GM21528 (cell line): ENCODE measurements at regions not wholly inside any gene's neighbourhood (a gene's known extent, or its start where the extent isn't known, plus 50 kb on each side); places are given as distances from the start of the nearest gene placed in this dataset.

Source experiments
- ATAC-seq: cut with Tn5 transposase; IDR thresholded peaks from one replicate; pipeline ENCODE4 v1.9.1; 2021; ENCODE audit warnings: mild to moderate bottlenecking, moderate library complexity; ENCODE audit not compliant: unreplicated experiment, low FRiP score

- no peak for ATAC-seq
These were observed 95.5 kb upstream of the NXT1 start for GRCh38 chr20:23255106-23255505.

- no peak for ATAC-seq
These were observed 96.1 kb upstream of the NXT1 start for GRCh38 chr20:23254505-23254904.

DNA sequence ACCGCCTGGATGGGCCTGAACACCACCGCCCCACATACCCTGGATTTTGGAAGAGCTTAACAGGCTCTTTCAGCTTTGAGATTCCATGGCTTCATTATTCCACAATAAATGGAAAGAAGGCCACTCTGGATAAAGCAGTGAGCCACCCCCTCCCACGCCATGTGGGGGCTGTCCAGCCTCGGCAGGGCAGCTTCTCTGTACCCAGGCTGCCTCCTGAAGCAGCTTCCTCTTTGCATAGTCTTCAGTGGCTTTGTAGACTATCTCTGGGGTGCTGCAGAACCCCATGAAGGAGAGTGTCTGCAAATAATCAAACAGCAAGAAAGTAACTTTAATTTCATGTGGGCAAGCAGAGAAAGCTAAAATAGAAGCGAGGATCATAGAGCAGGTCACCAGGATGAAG lies 96.6 kb upstream of the NXT1 start:
- no peak for ATAC-seq

DNA sequence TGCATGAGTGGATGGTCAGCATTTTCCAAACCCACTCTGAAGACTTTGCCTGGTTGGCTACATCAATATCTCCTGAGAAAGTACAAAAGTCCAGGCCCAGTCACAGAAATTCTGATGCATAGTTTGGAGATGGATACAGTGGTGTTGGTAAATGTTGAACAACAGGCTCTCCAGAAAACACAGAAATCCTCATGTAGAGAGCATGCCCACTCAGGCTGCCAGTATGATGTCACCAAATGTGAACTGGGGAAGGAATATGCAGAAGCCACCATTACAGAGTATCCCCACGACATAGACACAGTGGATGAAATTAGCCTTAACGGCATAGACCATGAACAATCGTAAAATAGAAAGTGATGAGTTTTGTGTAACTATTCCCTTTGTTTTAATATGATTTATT lies 97.1 kb upstream of the NXT1 start:
- ATAC-seq: no peak

- ATAC-seq: no peak
These were observed 98.8 kb upstream of the NXT1 start for GRCh38 chr20:23251779-23252178.

DNA sequence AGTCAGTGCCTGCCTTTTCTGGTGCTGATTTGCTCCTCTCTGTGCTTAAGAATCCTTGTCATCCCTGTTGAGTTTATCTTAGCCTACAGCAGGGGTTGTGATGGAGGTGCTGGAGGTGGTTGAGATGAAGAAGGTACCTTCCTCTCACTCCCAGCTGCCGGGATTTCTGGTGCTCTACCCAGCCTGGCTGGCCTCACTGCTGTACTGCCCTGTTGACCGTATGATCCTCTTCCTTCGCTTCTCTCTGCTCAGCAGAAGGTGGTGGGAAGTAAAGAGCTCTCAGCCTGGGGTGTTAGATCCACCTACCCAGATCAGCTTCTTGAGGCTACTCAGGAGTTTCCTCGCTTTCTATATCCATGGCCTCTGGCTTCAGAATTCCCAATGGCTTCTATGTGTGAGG lies 101.0 kb upstream of the NXT1 start:
- ATAC-seq: no peak

GRCh38 chr20:23248461-23248882 lies 102.1 kb upstream of the NXT1 start:
- no peak for ATAC-seq

- no peak for ATAC-seq
These were observed 103.6 kb upstream of the NXT1 start for GRCh38 chr20:23246717-23247664.

GRCh38 chr20:23245553-23246181 lies 104.9 kb upstream of the NXT1 start:
- peak; percentile 88 for ATAC-seq

GRCh38 chr20:23244916-23245552 lies 105.6 kb upstream of the NXT1 start:
- ATAC-seq: no peak

GRCh38 chr20:23244156-23244915 lies 106.3 kb upstream of the NXT1 start:
- no peak for ATAC-seq

- ATAC-seq: no peak
These were observed 106.8 kb upstream of the NXT1 start for GRCh38 chr20:23243791-23244155.

- no peak for ATAC-seq
These were observed 107.9 kb upstream of the NXT1 start for GRCh38 chr20:23242556-23243180.

DNA sequence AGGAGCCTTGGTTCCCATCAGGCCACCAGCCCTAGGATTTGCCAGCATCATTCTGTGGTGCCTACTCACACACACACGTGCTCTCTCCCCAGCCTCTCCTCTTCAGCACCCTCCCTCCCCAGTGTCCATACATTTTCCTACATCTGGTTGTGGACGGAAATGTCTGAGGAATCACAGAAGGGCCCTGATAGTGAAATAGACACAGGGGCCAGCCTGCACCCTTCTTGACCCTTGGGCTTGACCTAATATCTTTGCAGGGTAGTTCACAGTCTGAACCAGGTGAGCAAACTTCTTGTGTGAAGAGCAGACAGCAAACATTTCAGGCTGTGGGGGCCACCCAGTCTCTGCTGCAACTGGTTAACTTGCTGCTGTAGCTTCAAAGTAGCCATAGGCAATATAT lies 108.5 kb upstream of the NXT1 start:
- no peak for ATAC-seq

- no peak for ATAC-seq
These were observed 109.2 kb upstream of the NXT1 start for GRCh38 chr20:23241416-23241815.

DNA sequence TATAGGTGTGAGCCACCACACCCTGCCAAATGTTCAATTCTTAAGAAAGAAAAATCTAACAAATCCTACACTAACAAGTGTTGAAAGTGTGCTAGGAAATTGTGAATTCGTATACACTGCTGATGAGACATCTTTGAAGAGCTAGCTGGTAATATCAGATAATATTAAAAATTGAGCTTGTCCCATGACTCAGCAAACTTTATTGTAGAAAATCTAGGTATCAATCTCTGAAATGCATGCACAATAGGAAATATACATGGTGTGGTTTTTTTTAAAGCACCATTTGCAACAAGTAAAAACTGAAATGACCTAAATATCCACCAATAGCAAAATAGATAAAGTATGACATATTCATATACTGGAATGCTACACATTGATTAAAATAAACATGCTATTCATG lies 110.1 kb upstream of the NXT1 start:
- ATAC-seq: no peak

GRCh38 chr20:23237201-23237600 lies 113.4 kb upstream of the NXT1 start:
- no peak for ATAC-seq

DNA sequence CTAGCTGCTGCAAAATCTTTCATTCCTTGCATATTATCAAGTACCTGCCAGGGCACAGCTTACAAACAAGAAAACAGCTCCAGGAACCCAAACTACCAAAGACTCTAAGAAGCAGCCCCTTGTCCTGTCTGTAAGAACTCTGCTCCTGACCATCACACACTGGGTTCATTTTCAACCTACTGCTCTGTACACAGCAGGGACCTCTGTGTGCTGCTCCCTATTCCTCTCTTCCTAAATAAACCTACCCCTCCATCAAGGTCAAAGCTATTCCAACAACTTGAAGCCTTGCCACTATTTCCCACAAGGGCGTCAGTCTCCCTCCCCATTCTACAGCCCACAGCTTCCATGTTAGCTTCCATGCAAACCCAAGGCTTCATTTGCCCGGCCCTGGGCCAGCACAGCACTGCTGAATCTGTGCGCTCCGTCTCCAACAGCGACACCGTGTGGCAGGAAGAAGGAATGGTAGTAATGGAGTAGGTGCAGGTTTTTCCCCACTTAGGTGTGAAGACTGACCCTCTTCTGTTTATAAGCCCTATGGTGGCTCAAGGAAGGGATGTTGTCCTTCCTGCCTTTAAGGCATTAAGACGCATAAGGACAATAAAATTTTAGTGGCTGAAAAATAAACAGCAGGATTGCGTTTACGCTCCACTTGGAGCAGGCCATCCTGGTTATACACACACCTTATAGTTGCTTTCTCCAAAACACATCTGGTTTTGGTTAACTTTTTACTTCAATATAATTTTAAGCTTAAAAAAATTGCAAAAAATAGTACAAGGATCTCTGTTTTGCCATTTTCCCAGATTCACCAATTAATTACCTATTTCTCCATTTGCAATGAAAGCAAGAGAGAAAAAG lies 115.2 kb upstream of the NXT1 start:
- no peak for ATAC-seq

DNA sequence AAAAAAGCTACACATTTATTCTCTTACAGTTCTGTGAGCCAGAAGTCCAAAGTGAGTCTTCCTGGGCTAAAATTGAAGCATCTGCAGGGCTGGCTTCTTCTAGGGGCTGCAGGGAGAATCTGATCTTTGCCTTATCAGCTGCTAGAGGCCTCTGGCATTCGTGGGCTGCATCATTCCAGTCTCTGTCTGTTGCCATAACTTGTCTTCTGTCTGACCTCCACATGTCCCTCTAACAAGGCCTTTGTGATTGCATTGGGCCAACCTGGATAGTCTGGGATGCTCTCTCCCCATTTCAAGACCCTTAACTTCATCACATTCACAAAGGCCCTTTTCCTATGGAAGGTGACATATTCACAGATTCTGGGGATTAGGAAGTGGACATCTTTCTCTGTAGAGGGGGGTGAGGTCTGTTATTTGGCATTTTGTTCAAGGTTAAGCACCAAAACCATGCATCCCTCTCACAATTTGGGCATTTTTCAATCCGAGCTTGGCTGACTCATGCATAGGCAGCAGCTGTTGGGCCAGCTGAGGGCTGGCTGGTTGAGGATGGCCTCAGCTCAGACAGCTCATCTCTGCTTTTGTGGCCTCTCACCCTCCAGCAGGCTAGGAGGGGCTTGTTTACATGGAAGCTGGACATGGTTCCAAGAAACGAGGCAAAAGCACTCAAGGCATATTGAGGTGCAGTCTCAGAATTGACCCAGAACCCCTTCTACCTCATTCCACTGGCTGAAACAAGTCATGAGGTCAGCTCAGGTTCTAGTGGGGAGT lies 116.1 kb upstream of the NXT1 start:
- no peak for ATAC-seq
